ENCODE measurements at regions not wholly inside any gene's neighbourhood (a gene's known extent, or its start where the extent isn't known, plus 50 kb on each side); places are given as distances from the start of the nearest gene placed in this dataset.
"Not testable (repeated sequence)": the region's sequence is repeated elsewhere in the genome, so short reads cannot be mapped to it uniquely, and the experiment has no call there.

- Mint-ChIP-seq H3K4me3 (ENCODE audit: low read depth) (no peak overlapping the region), H3K4me1 (ENCODE audit: low read depth) (peaks cover 3% of the 10 kb centered on the region), H3K9me3 (ENCODE audit: low read depth) (peaks cover 2% of the 10 kb centered on the region), H3K27ac (no peak overlapping the region), H3K36me3 (ENCODE audit: insufficient read depth) (no peaks in the 10 kb centered on the region), H3K27me3 (no peaks in the 10 kb centered on the region)
- DNase-seq (ENCODE audit: low spot score, unreplicated experiment), result no peak
- no peak for TF ChIP-seq CTCF (IDR thresholded peaks at IDR 0.05; ENCODE audit: unreplicated experiment)
These were observed 429.4 kb upstream of the LMO3 start for GRCh38 chr12:17035372-17035771.

GRCh38 chr12:17030338-17030737 is 424.4 kb upstream of the LMO3 start:
- no peaks in the 10 kb centered on the region for H3K36me3 Mint-ChIP-seq (ENCODE audit: insufficient read depth)
- TF ChIP-seq CTCF (IDR thresholded peaks at IDR 0.05; ENCODE audit: unreplicated experiment), result no peak
- H3K9me3 Mint-ChIP-seq (ENCODE audit: low read depth), result no peaks in the 10 kb centered on the region
- DNase-seq (ENCODE audit: low spot score, unreplicated experiment), result no peak
- no peak overlapping the region for H3K27ac Mint-ChIP-seq
- peaks cover 6% of the 10 kb centered on the region for H3K27me3 Mint-ChIP-seq
- no peak overlapping the region for H3K4me3 Mint-ChIP-seq (ENCODE audit: low read depth)
- peaks cover 3% of the 10 kb centered on the region for H3K4me1 Mint-ChIP-seq (ENCODE audit: low read depth)

- H3K9me3 Mint-ChIP-seq (ENCODE audit: low read depth), result no peaks in the 10 kb centered on the region
- H3K27ac Mint-ChIP-seq, result no peak overlapping the region
- H3K4me1 Mint-ChIP-seq (ENCODE audit: low read depth), result peaks cover 3% of the 10 kb centered on the region
- peaks cover 7% of the 10 kb centered on the region for H3K27me3 Mint-ChIP-seq
- H3K4me3 Mint-ChIP-seq (ENCODE audit: low read depth), result no peak overlapping the region
- peak; percentile 31 for TF ChIP-seq CTCF (IDR thresholded peaks at IDR 0.05; ENCODE audit: unreplicated experiment)
- no peaks in the 10 kb centered on the region for H3K36me3 Mint-ChIP-seq (ENCODE audit: insufficient read depth)
- DNase-seq (ENCODE audit: low spot score, unreplicated experiment), result no peak
These were observed 422.4 kb upstream of the LMO3 start for GRCh38 chr12:17028348-17028747.

GRCh38 chr12:17025424-17025823 is 419.5 kb upstream of the LMO3 start:
- H3K27ac Mint-ChIP-seq; H3K4me3 Mint-ChIP-seq (ENCODE audit: low read depth); H3K27me3 Mint-ChIP-seq; H3K36me3 Mint-ChIP-seq (ENCODE audit: insufficient read depth); DNase-seq (ENCODE audit: low spot score, unreplicated experiment); H3K4me1 Mint-ChIP-seq (ENCODE audit: low read depth); H3K9me3 Mint-ChIP-seq (ENCODE audit: low read depth): not testable (repeated sequence)

GRCh38 chr12:17020765-17021164 is 414.8 kb upstream of the LMO3 start:
- H3K9me3 Mint-ChIP-seq (ENCODE audit: low read depth), result peaks cover 3% of the 10 kb centered on the region
- no peak overlapping the region for H3K4me3 Mint-ChIP-seq (ENCODE audit: low read depth)
- H3K36me3 Mint-ChIP-seq (ENCODE audit: insufficient read depth), result no peaks in the 10 kb centered on the region
- no peak for TF ChIP-seq CTCF (IDR thresholded peaks at IDR 0.05; ENCODE audit: unreplicated experiment)
- H3K4me1 Mint-ChIP-seq (ENCODE audit: low read depth), result peaks cover 1% of the 10 kb centered on the region
- peaks cover 5% of the 10 kb centered on the region for H3K27me3 Mint-ChIP-seq
- no peak for DNase-seq (ENCODE audit: low spot score, unreplicated experiment)
- H3K27ac Mint-ChIP-seq, result no peak overlapping the region

GRCh38 chr12:17017402-17017801 is 411.4 kb upstream of the LMO3 start:
- H3K9me3 Mint-ChIP-seq (ENCODE audit: low read depth), result peaks cover 13% of the 10 kb centered on the region
- no peak overlapping the region for H3K4me3 Mint-ChIP-seq (ENCODE audit: low read depth)
- TF ChIP-seq CTCF (IDR thresholded peaks at IDR 0.05; ENCODE audit: unreplicated experiment), result no peak
- no peaks in the 10 kb centered on the region for H3K4me1 Mint-ChIP-seq (ENCODE audit: low read depth)
- no peak overlapping the region for H3K27ac Mint-ChIP-seq
- H3K36me3 Mint-ChIP-seq (ENCODE audit: insufficient read depth), result no peaks in the 10 kb centered on the region
- H3K27me3 Mint-ChIP-seq, result no peaks in the 10 kb centered on the region
- no peak for DNase-seq (ENCODE audit: low spot score, unreplicated experiment)

Measured in progenitor cell of endocrine pancreas (in vitro differentiated cells).